HUES6 (cell line): ENCODE measurements at regions not wholly inside any gene's neighbourhood (a gene's known extent, or its start where the extent isn't known, plus 50 kb on each side); places are given as distances from the start of the nearest gene placed in this dataset.

Experiments
- H3K27ac ChIP-seq: 2 replicates; pipeline ENCODE4 v1.7.0; 2013; ENCODE audit warnings: low read depth, mild to moderate bottlenecking, low read length, inconsistent platforms
- H3K27me3 ChIP-seq: 2 replicates; pipeline ENCODE4 v1.6.1; 2013; ENCODE audit warnings: low read length; ENCODE audit not compliant: control insufficient read depth, insufficient read depth
- H3K36me3 ChIP-seq: 2 replicates; pipeline ENCODE4 v1.6.1; 2013; ENCODE audit warnings: low read length; ENCODE audit not compliant: control insufficient read depth, insufficient read depth
- H3K4me1 ChIP-seq: 2 replicates; pipeline ENCODE4 v1.6.1; 2013; ENCODE audit warnings: low read length; ENCODE audit not compliant: control insufficient read depth, insufficient read depth
- H3K4me3 ChIP-seq: 2 replicates; pipeline ENCODE4 v1.5.1; 2013; ENCODE audit warnings: low read depth, low read length
- H3K9ac ChIP-seq: one replicate; pipeline ENCODE4 v1.6.1; 2013; ENCODE audit warnings: mild to moderate bottlenecking, low read length
- H3K9me3 ChIP-seq: 2 replicates; pipeline ENCODE4 v1.6.1; 2013; ENCODE audit warnings: low read depth, low read length; ENCODE audit not compliant: control insufficient read depth, insufficient read depth

DNA sequence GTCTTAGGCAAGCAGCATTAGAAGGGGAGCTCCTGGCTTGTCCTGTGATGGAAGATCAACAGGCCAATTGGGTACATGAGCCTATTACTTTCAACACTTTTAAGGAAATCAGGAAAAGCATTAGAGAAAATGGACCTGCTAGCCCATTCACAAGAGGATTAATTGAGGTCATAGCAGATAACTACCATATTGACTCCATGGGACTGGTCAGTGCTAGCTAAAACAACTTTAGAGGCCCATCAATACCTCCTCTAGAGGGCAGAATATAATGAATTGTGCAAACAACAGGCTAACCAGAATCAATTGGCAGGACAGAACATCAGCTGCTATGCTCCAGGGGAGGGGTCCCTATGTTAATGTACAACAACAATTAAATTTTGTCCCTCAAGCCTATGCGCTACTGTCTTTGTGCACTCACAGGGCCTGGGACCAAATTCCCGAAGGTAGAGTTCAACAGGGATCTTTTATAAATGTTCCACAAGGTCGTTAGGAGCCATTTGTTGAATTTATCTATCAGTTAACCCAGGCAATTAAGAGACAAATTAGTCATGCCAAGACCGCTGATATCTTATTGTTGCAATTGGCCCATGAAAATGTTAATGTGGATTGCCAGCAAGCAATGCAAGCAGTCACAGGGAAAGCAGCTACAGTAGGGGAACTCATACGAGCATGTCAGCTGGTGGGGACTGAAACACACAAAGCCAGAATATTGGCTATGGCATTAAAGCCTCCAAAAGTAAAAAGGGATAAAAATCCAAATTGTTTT lies 106.6 kb upstream of the BTN3A2 start:
- no peaks in the 10 kb centered on the region for H3K36me3 ChIP-seq
- H3K27me3 ChIP-seq, result no peaks in the 10 kb centered on the region
- peaks cover 9% of the 10 kb centered on the region; the same call in 1 of the 2 replicates for H3K4me1 ChIP-seq
- no peaks in the 10 kb centered on the region for H3K9me3 ChIP-seq
- H3K9ac ChIP-seq, result no peak overlapping the region
- no peak overlapping the region for H3K4me3 ChIP-seq
- no peak overlapping the region for H3K27ac ChIP-seq

DNA sequence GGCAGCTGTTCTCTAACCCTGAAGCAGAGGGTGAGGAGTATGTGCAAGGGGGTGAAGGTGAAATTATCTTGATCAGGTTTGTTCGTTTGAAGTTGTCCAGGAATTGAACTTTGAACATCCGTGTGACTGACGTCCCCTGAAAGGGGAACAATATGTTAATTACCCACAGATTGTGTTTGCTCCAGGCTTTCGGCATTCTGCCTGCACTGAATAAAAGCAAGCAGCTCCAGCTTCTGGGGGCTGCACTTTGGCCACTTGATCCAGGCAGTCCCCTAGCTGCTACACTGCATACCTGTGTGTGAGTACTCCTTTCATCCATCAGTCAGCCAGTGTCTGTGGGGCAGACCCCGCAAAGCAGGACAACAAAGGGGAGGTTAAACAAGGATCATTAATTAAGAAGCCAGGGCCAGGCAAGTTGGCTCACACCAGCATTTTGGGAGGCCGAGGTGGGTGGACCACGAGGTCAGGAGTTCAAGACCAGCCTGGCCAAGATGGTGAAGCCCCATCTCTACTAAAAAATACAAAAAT lies 104.8 kb upstream of the BTN3A2 start:
- Histone ChIP-seq H3K4me1 (peaks cover 19% of the 10 kb centered on the region), H3K4me3 (no peak overlapping the region), H3K27ac (no peak overlapping the region)

DNA sequence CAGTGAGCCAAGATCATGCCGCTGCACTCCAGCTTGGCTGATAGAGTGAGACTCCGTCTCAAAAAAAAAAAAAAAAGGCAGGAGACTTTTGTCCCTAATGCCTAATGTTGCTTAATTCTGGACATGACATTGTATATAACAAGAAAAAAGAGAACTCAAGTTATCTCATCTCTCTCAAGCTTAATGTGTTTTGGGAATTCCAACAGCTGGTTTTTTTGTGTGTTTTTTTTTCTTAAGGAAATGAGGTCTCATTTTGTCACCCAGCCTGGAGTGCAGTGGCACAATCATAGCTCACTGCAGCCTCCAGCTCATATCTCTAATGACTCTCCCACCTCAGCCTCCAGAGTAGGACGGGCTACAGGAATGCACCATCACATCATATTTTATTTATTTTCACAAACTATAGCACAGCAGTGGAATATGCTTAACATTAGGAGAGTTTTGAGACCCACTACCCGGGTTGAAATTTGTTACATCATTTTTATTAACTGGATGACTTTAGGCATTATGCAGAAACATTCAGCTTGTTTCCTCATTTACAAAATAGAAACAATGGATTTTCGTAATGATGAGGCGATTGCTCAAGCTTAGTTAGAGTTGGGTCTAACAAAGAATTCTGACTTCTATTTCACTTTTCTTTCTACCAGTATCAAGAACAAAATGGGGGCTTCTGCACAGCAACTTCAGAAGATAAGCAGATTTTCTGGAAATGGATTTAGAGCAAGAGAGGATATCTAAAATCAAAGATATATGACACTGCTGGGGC lies 104.1 kb upstream of the BTN3A2 start:
- no peak overlapping the region for H3K4me3 ChIP-seq
- H3K9ac ChIP-seq, result no peak overlapping the region
- H3K27ac ChIP-seq, result no peak overlapping the region
- H3K4me1 ChIP-seq, result peaks cover 20% of the 10 kb centered on the region
- no peaks in the 10 kb centered on the region for H3K27me3 ChIP-seq
- no peaks in the 10 kb centered on the region for H3K36me3 ChIP-seq
- H3K9me3 ChIP-seq, result no peaks in the 10 kb centered on the region

More for the DNA sequence above, 104.8 kb upstream of the BTN3A2 start:
- Histone ChIP-seq H3K9ac (no peak overlapping the region), H3K36me3 (no peaks in the 10 kb centered on the region), H3K27me3 (no peaks in the 10 kb centered on the region), H3K9me3 (no peaks in the 10 kb centered on the region)

DNA sequence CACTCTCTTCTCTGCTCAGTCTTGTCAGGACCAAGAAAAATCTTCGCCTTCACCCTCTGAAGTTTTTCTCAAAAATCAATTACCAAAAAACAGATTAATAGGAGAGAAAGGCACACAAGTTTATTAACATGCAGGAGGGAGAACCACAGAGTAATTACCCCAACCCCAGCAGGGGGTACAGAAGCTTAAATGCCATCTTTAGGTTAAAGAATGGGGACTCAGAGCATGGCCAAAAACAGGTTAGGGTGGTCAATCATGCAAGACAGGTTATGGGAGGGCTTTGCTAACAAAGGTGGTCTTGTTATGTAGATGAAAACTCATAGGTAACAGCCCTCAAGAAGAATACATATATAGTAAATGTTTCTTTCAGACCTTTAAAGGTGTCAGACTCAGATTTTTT lies 100.5 kb upstream of the BTN3A2 start:
- H3K27ac ChIP-seq, result no peak overlapping the region
- H3K9me3 ChIP-seq, result no peaks in the 10 kb centered on the region
- H3K4me3 ChIP-seq, result no peak overlapping the region
- H3K27me3 ChIP-seq, result no peaks in the 10 kb centered on the region
- peaks cover 13% of the 10 kb centered on the region for H3K4me1 ChIP-seq
- H3K9ac ChIP-seq, result no peak overlapping the region
- no peaks in the 10 kb centered on the region for H3K36me3 ChIP-seq

DNA sequence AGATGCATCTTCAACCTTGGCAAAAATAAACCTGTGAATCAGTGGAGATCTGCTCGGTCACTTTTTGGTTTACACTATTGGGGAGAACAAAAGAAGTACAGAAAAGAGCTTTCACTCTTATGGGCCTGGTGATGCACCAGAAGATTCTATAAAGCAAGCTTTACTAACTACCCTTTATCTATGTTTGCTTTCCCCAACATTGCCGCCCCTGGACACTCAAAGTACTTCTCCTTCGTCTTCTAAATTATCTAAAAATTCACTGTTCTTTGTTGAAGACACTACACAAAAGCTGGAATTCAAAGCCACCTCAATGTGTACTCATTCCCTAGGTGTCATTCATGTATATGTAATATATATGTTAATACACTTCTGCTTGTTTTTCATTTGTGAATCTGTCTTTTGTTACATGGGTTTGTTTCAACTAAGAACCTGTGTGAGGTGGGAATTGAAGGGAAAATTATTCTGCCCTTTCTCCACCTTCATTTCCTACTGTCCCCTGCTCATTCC lies 97.9 kb upstream of the BTN3A2 start:
- Histone ChIP-seq H3K36me3 (no peaks in the 10 kb centered on the region), H3K27ac (no peak overlapping the region), H3K9me3 (no peaks in the 10 kb centered on the region), H3K9ac (no peak overlapping the region), H3K27me3 (no peaks in the 10 kb centered on the region), H3K4me1 (peaks cover 13% of the 10 kb centered on the region), H3K4me3 (no peak overlapping the region)

DNA sequence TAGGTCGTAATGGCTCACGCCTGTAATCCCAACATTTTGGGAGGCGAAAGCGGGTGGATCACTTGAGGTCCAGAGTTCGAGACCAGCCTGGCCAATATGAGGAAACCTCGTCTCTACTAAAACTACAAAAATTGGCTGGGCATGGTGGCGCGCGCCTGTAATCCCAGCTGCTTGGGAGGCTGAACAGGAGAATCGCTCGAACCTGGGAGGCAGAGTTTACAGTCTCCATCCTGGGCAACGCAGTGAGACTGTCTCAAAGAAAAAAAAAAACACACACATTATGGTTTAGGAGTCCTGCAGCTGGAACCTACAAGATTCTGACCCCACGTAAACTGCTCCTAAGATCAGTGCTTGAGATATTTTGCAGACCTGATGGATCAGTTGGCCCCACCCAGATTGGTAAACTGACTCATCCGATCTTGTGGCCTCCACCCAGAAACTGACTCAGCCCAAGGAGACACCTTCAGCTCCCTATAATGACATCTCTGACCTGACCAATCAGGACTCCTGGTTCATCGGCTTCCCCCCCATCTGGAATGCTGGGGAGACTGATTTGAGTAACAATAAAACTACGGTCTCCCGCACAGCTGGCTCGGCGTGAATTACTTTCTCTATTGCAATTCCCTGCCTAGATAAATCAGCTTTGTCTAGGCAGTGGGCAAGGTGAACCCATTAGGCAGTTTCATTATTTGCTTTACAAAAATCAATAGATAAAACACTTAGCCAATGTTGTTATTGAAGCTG lies 96.2 kb upstream of the BTN3A2 start:
- H3K9ac ChIP-seq, result peak overlapping the region; percentile 98

DNA sequence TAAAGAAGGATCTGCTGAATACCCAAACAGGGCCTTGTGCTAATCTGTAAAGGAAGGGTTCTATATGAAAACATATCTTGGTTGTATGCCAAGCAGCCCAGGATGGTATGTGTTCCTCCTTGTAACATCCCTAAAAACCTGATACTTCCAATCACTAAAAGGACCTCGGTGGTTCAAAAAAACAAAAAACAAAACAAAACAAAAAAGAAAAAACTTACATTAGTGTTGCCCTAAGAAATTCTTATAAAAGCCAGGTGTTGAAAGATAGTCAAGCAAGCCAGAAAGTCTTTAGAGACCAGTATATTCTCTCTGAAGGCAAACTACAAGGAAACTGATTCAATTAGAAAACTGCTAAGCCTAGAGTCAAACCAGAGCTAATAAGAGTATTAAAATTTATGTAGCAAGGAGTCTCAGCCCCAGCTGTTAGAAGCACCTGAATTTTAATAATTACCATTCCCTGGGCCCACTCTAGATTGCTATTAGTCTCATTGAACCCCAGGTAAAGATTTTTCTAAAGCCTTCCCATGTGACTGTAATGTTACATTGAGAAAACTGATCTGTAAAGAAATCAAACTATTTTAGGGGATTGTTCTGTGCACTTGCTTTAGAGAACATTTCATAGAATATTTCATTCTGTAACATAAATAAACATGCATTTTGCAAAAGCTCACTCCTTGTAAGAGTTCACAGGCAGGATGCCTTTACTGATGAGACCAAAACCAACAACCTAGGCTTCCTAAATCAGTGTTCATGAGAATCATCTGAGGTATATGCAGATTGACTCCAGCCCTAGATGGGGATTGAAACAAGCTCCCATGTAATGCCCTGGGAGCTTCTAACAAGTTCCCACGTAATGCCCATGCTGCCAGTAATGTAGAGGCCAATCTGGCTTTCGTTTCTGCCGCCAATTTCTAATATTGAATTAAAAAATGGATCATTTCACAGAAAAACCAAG lies 95.2 kb upstream of the BTN3A2 start:
- no peaks in the 10 kb centered on the region for H3K36me3 ChIP-seq
- H3K9me3 ChIP-seq, result no peaks in the 10 kb centered on the region
- H3K27me3 ChIP-seq, result no peaks in the 10 kb centered on the region
- peak overlapping the region; percentile 98 for H3K9ac ChIP-seq
- H3K4me1 ChIP-seq, result peaks cover 8% of the 10 kb centered on the region; the same call in 1 of the 2 replicates
- peak overlapping the region; percentile 78 for H3K4me3 ChIP-seq
- peak overlapping the region; percentile 90 for H3K27ac ChIP-seq

More for the DNA sequence above, 96.2 kb upstream of the BTN3A2 start:
- Histone ChIP-seq H3K4me1 (peaks cover 13% of the 10 kb centered on the region), H3K9me3 (no peaks in the 10 kb centered on the region), H3K36me3 (no peaks in the 10 kb centered on the region), H3K27me3 (no peaks in the 10 kb centered on the region), H3K4me3 (peak overlapping the region; percentile 78), H3K27ac (peak overlapping the region; percentile 90; the same call in 1 of the 2 replicates)

DNA sequence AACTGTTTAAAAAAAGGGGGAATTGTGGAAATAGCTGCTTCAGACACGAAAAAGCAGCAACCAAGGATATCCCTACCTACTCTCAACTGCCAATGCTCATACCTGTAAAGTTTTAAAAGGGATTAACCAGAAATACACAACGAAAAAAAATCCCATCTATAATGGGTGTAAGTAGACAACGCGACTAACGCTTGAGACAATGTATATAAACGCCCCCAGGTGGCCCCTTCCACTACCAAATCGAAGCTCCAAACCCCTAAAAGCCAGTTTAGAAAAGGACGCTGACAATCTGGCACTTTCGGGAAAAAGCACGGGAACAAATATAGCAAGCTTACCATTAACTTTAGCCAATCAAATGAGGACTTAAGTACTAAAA lies 94.5 kb upstream of the BTN3A2 start:
- Histone ChIP-seq H3K4me3 (peak overlapping the region; percentile 78), H3K36me3 (no peaks in the 10 kb centered on the region), H3K4me1 (peaks cover 10% of the 10 kb centered on the region), H3K27me3 (no peaks in the 10 kb centered on the region), H3K9me3 (no peaks in the 10 kb centered on the region), H3K9ac (peak overlapping the region; percentile 98), H3K27ac (peak overlapping the region; percentile 90)

DNA sequence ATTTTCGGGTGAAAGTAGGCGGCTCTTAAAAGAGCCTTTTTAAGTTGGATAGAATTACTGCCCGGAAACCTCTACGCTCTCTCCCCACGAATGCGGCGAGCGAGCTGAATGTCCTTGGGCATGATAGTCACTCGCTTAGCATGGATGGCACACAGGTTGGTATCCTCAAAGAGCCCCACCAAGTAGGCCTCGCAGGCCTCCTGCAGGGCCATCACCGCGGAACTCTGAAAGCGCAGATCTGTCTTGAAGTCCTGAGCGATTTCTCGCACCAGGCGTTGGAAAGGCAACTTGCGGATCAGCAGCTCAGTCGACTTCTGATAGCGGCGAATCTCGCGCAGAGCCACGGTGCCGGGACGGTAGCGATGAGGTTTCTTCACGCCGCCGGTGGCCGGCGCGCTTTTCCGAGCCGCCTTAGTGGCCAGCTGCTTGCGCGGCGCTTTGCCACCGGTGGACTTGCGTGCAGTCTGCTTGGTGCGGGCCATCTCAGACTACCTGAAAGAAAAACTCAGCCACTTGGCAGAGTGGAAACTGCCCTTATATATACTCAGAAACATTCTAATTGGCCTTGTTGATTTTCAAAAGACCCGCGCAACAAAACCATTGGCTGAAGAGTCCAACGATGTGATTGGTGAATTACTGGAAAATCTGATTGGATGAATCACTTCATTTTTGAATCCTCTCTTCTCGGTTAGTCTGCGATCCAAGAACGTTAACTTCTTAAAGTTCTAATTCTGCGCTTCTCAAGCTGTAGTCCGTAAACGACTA lies 93.9 kb upstream of the BTN3A2 start:
- Histone ChIP-seq H3K27me3 (no peaks in the 10 kb centered on the region), H3K27ac (peak overlapping the region; percentile 91), H3K4me1 (peaks cover 16% of the 10 kb centered on the region), H3K4me3 (peak overlapping the region; percentile 78), H3K9me3 (no peaks in the 10 kb centered on the region), H3K9ac (peak overlapping the region; percentile 98), H3K36me3 (no peaks in the 10 kb centered on the region)
